ENCODE measurements at regions not wholly inside any gene's neighbourhood (a gene's known extent, or its start where the extent isn't known, plus 50 kb on each side); places are given as distances from the start of the nearest gene placed in this dataset.

- Mint-ChIP-seq H3K27ac (no peak overlapping the region), H3K27me3 (peaks cover 9% of the 10 kb centered on the region), H3K9me3 (no peaks in the 10 kb centered on the region), H3K4me3 (no peak overlapping the region), H3K36me3 (no peaks in the 10 kb centered on the region), H3K4me1 (peaks cover 7% of the 10 kb centered on the region)
Measured at GRCh38 chr19:29263305-29264135, 50.6 kb upstream of the UQCRFS1 start.

GRCh38 chr19:29264897-29265296 lies 51.9 kb upstream of the UQCRFS1 start:
- H3K9me3 Mint-ChIP-seq = no peaks in the 10 kb centered on the region
- H3K4me1 Mint-ChIP-seq = peaks cover 7% of the 10 kb centered on the region
- H3K27ac Mint-ChIP-seq = no peak overlapping the region
- H3K4me3 Mint-ChIP-seq = no peak overlapping the region
- H3K36me3 Mint-ChIP-seq = no peaks in the 10 kb centered on the region
- H3K27me3 Mint-ChIP-seq = peaks cover 9% of the 10 kb centered on the region

DNA sequence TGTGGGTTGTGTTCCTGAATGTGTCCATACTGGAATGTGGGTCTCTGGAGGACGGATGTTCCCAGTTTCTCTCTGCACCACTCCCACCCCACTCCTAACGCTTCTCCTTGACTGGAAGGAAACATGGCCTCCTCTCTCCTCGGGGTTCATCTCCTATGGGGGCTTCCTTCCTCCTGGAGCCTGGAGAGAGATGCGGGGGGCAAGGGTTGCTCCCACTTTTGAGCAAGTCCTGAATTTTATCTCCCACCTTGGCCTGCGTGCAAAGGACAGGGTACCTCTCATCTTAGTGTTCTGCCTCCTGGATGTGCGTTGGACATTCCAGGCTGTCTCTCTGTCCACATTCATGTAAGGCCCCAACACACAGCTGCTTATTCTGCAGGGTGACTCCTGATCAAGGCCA lies 52.5 kb upstream of the UQCRFS1 start:
- Mint-ChIP-seq H3K36me3 (no peaks in the 10 kb centered on the region), H3K27me3 (peaks cover 9% of the 10 kb centered on the region), H3K4me3 (no peak overlapping the region), H3K4me1 (peaks cover 7% of the 10 kb centered on the region), H3K27ac (no peak overlapping the region), H3K9me3 (no peaks in the 10 kb centered on the region)

DNA sequence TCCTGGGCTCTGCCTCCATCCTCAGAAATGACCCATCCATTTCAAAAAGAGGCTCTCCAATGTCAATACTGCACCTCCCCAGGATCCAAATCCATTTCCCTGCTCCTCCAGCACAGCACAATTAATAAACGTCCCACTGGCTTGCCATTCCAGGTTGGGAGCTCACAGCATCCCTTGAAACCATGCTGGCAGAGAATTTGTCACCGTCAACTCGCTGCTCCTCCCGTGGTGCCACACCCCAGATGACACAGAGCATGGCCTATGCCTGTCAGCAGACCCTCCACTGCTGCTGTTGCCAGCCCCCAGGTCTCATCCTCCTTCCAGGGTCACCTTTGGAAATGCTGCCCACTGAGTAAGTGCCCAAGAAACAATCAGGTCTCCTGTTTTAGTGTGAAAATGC lies 53.0 kb upstream of the UQCRFS1 start:
- Mint-ChIP-seq H3K4me3 (no peak overlapping the region), H3K27ac (peak overlapping the region; percentile 55), H3K27me3 (peaks cover 9% of the 10 kb centered on the region), H3K9me3 (no peaks in the 10 kb centered on the region), H3K36me3 (no peaks in the 10 kb centered on the region), H3K4me1 (peaks cover 7% of the 10 kb centered on the region)

DNA sequence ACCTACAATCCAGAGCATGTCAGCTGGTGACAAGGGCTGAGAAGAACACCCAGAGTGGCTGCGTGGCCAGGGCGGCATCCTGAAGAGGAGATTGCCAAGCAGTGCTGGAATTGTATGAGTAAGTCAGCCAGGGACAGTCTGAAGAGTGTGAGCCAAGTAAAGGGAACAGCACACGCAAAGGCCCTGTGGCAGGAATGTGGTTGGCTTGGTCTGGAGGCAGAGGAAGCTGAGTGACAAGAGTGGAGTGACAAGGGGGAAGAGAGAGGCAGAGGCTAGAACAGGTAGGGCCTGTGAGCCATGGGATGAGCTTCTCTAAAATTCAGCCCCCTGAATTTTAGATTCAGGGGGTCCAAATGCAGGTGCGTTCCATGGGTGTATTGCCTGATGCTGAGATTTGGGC lies 53.7 kb upstream of the UQCRFS1 start:
- peaks cover 9% of the 10 kb centered on the region for H3K27me3 Mint-ChIP-seq
- H3K4me1 Mint-ChIP-seq = peaks cover 7% of the 10 kb centered on the region
- H3K36me3 Mint-ChIP-seq = no peaks in the 10 kb centered on the region
- H3K4me3 Mint-ChIP-seq = no peak overlapping the region
- no peaks in the 10 kb centered on the region for H3K9me3 Mint-ChIP-seq
- H3K27ac Mint-ChIP-seq = no peak overlapping the region

GRCh38 chr19:29267701-29268100 lies 54.8 kb upstream of the UQCRFS1 start:
- no peak overlapping the region for H3K27ac Mint-ChIP-seq
- H3K4me3 Mint-ChIP-seq = no peak overlapping the region
- no peaks in the 10 kb centered on the region for H3K9me3 Mint-ChIP-seq
- no peaks in the 10 kb centered on the region for H3K36me3 Mint-ChIP-seq
- H3K4me1 Mint-ChIP-seq = peaks cover 7% of the 10 kb centered on the region
- H3K27me3 Mint-ChIP-seq = peaks cover 9% of the 10 kb centered on the region

- Mint-ChIP-seq H3K27me3 (peaks cover 9% of the 10 kb centered on the region), H3K27ac (no peak overlapping the region), H3K4me3 (no peak overlapping the region), H3K36me3 (no peaks in the 10 kb centered on the region), H3K9me3 (no peaks in the 10 kb centered on the region), H3K4me1 (peaks cover 7% of the 10 kb centered on the region)
Measured at GRCh38 chr19:29268103-29268502, 55.2 kb upstream of the UQCRFS1 start.

GRCh38 chr19:29268721-29269393 lies 55.9 kb upstream of the UQCRFS1 start:
- H3K36me3 Mint-ChIP-seq = no peaks in the 10 kb centered on the region
- H3K27me3 Mint-ChIP-seq = peaks cover 6% of the 10 kb centered on the region
- H3K4me1 Mint-ChIP-seq = peaks cover under 1% of the 10 kb centered on the region
- no peak overlapping the region for H3K27ac Mint-ChIP-seq
- H3K4me3 Mint-ChIP-seq = no peak overlapping the region
- H3K9me3 Mint-ChIP-seq = no peaks in the 10 kb centered on the region

DNA sequence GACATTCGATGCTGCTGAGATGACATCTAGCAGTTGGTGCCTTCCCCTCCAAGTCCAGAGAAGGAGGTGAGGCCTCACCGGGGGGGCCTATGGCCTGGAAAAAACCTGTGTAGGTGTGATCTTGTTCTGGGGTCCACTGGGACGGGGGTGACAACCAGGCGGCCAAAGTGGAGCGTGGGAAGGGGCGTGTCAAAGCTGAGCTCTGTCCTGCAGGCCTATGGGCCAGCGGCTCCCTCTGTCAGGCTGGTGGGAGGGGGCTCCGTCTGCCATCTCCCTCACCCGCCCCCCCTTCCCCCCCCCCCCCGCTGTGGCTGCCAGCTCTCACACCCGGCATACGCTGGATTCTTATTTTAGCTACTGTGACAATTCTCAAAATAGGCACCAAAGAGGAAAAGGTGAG lies 56.7 kb upstream of the UQCRFS1 start:
- Mint-ChIP-seq H3K36me3 (no peaks in the 10 kb centered on the region), H3K27me3 (peaks cover 6% of the 10 kb centered on the region), H3K9me3 (no peaks in the 10 kb centered on the region), H3K4me1 (no peaks in the 10 kb centered on the region), H3K27ac (no peak overlapping the region), H3K4me3 (no peak overlapping the region)

DNA sequence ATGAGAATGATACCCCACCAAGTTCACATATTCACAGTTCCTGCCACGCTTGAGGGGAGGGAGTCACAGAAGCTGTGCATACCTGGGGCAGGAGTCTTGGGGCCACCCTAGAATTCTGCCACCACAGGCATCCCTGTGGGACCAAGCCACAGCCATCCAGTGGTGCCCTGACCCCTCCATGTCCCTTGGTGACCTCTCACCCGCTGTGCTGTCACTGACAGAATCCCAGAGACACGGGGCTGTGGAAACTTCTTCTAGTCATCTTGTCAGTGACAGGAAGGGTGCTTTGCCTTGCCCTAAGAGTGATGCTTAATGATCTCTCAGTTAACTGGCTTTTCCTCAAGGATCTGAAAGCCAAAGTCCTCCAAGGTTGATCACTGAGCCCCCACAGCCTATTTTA lies 58.4 kb upstream of the UQCRFS1 start:
- H3K4me3 Mint-ChIP-seq = no peak overlapping the region
- H3K27me3 Mint-ChIP-seq = peaks cover 9% of the 10 kb centered on the region
- no peaks in the 10 kb centered on the region for H3K36me3 Mint-ChIP-seq
- H3K4me1 Mint-ChIP-seq = no peaks in the 10 kb centered on the region
- H3K27ac Mint-ChIP-seq = no peak overlapping the region
- H3K9me3 Mint-ChIP-seq = no peaks in the 10 kb centered on the region

DNA sequence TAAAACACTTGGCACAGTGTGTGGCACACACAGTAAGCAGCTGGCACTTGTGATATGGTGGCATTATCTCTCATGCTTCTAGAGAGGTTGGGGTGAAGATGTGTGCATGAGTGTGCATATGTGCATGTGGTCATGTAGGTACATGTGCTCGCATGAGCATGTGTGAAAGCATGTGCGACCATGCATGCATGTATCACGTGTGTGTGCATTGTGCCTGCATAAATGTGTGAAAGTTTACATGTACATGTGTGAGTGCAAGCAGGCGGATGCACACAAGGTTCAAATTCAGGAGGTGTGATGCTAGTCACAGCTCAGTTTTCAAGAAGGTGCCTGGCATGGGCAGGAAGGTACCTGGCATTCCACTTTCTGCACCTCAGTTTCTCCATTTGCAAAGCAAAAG lies 59.0 kb upstream of the UQCRFS1 start:
- peaks cover 9% of the 10 kb centered on the region for H3K27me3 Mint-ChIP-seq
- peaks cover 3% of the 10 kb centered on the region for H3K4me1 Mint-ChIP-seq
- H3K27ac Mint-ChIP-seq = no peak overlapping the region
- H3K9me3 Mint-ChIP-seq = no peaks in the 10 kb centered on the region
- H3K36me3 Mint-ChIP-seq = no peaks in the 10 kb centered on the region
- H3K4me3 Mint-ChIP-seq = no peak overlapping the region

DNA sequence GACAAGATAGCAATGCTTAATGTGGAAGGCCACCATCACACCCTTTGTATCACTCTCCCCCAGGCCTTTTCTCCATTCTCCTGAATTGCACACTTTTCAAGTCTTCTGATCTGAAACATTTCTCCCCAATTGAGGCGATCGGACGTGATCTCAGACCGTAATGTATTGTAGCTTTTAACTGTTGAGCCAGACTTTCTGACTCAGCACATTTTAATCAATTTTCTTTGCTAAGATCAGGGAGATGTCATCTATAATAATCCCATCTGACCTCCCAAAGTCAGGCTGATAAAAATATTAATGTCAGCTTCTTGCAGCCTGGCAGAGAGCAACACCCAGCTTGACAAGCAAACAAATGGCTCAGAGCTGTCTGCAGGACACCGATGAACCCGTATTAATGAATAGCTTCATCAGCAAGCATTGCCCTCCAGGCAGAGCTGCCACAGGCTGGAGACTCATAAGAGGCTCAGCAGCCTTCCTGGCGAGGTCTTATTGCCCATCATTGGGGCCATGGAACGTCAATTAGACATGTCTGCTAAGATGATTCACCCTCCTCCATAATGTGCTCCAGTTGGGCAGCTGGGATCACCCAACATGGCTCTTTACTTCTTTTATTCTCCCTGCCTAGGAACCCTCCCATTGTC lies 60.2 kb upstream of the UQCRFS1 start:
- Mint-ChIP-seq H3K27me3 (peaks cover 4% of the 10 kb centered on the region), H3K4me3 (no peak overlapping the region), H3K4me1 (peaks cover 12% of the 10 kb centered on the region), H3K27ac (no peak overlapping the region), H3K36me3 (no peaks in the 10 kb centered on the region), H3K9me3 (no peaks in the 10 kb centered on the region)

- H3K27ac Mint-ChIP-seq = no peak overlapping the region
- peaks cover 4% of the 10 kb centered on the region for H3K27me3 Mint-ChIP-seq
- H3K9me3 Mint-ChIP-seq = no peaks in the 10 kb centered on the region
- H3K4me3 Mint-ChIP-seq = no peak overlapping the region
- peaks cover 12% of the 10 kb centered on the region for H3K4me1 Mint-ChIP-seq
- no peaks in the 10 kb centered on the region for H3K36me3 Mint-ChIP-seq
Measured at GRCh38 chr19:29275266-29275665, 62.3 kb upstream of the UQCRFS1 start.

GRCh38 chr19:29277102-29277501 lies 64.2 kb upstream of the UQCRFS1 start:
- H3K27me3 Mint-ChIP-seq = peaks cover 11% of the 10 kb centered on the region
- H3K4me3 Mint-ChIP-seq = peak overlapping the region; percentile 42
- no peaks in the 10 kb centered on the region for H3K9me3 Mint-ChIP-seq
- no peak overlapping the region for H3K27ac Mint-ChIP-seq
- no peaks in the 10 kb centered on the region for H3K36me3 Mint-ChIP-seq
- H3K4me1 Mint-ChIP-seq = peaks cover 12% of the 10 kb centered on the region

DNA sequence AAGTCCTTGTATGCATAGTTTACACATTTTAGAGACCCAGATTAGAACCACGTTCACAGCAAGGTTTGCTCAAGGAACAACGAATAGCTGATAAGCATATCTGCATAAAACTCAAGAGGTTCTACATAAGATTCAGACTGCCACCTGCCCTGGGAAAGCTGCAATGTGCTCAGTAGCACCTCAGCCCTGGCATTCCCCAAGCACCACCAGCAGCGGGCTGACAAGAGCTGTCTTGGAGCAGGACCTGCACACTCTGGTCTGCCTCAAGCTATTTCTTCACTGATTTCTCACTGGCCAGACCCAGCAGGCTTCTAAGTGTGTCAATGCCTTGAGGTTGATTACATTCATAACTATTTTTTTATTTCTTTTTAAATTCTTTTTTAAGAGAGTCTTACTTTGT lies 65.8 kb upstream of the UQCRFS1 start:
- Mint-ChIP-seq H3K4me1 (peaks cover 12% of the 10 kb centered on the region), H3K27me3 (peaks cover 21% of the 10 kb centered on the region), H3K4me3 (no peak overlapping the region), H3K9me3 (no peaks in the 10 kb centered on the region), H3K36me3 (no peaks in the 10 kb centered on the region), H3K27ac (no peak overlapping the region)

DNA sequence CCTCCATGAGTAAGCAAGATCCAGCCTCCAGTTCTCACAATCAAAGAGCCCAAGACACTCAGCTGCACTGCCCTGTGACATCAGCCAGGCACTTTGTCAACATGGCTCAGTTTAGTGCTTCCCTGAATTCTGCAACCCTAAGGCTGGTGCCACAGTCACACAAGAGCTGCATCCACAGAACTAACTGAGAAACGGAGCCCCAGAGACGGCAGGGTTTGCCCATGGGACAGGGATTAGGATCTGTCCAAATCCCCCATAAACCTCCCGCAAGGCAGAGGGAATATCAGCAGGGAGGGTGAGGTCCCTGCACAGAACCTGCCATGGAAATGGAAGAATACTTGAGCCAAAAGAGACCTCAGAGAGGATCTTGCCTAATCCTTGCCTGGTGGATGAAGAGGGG lies 70.4 kb upstream of the UQCRFS1 start:
- no peaks in the 10 kb centered on the region for H3K4me1 Mint-ChIP-seq
- no peak overlapping the region for H3K4me3 Mint-ChIP-seq
- no peaks in the 10 kb centered on the region for H3K9me3 Mint-ChIP-seq
- no peak overlapping the region for H3K27ac Mint-ChIP-seq
- peaks cover 1% of the 10 kb centered on the region for H3K36me3 Mint-ChIP-seq
- H3K27me3 Mint-ChIP-seq = peaks cover 21% of the 10 kb centered on the region
